ENCODE measurements at regions not wholly inside any gene's neighbourhood (a gene's known extent, or its start where the extent isn't known, plus 50 kb on each side); places are given as distances from the start of the nearest gene placed in this dataset.
"Not testable (repeated sequence)": the region's sequence is repeated elsewhere in the genome, so short reads cannot be mapped to it uniquely, and the experiment has no call there.

DNA sequence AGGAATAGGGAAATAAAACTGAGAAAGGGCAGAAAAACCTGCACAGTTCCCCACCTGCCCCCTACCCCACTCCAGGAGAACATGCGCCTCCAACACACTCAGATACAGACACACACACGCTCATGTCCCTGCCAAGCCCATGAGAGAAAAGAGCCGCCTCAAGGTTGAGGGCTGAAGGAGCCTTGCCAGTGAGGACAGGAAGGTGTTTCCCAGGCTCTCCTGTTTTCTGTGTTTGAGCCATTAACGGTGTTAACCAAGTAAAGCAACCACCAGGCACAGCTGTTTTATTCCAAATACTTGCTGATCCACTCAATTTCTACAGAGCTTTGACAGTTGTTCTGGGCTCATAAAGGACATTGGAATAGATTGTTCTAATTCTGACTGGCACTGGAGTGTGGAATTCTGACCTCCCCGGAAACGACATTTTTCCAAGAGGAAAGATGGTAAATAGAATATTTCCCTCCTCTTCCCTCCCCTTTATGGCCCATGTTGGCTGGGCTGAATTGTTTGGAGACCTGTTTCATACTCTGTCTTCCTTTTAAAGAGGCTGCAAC lies 238.0 kb downstream of the DMAC1 start:
- H3K36me3 ChIP-seq (ENCODE audit: insufficient read depth, low read length), result no peaks in the 10 kb centered on the region
- intact Hi-C loops (cut with micrococcal nuclease; ENCODE audit: unreplicated experiment), result no loop called here
- H3K79me2 ChIP-seq (ENCODE audit: insufficient read depth, low read depth, low read length), result no peaks in the 10 kb centered on the region
- H3K4me2 ChIP-seq (ENCODE audit: low read length), result no peak overlapping the region
- no peak overlapping the region for H2AFZ ChIP-seq (ENCODE audit: low read length)
- H3K9me3 ChIP-seq (ENCODE audit: low read length), result no peaks in the 10 kb centered on the region
- H3K4me1 ChIP-seq (ENCODE audit: insufficient read depth, low read length, poor library complexity, severe bottlenecking), result no peaks in the 10 kb centered on the region
- no peak overlapping the region for H3K4me3 ChIP-seq (ENCODE audit: low read depth, low read length, poor library complexity, severe bottlenecking)
- DNase-seq (ENCODE audit: low spot score), result no peak
- H3K9me2 ChIP-seq (ENCODE audit: insufficient read depth, low read length), result no peaks in the 10 kb centered on the region
- H4K20me1 ChIP-seq (ENCODE audit: insufficient read depth, low read length), result no peaks in the 10 kb centered on the region
- no TSS peak for BruUV-seq (replicated peaks)
- TF ChIP-seq, protein P1, sequence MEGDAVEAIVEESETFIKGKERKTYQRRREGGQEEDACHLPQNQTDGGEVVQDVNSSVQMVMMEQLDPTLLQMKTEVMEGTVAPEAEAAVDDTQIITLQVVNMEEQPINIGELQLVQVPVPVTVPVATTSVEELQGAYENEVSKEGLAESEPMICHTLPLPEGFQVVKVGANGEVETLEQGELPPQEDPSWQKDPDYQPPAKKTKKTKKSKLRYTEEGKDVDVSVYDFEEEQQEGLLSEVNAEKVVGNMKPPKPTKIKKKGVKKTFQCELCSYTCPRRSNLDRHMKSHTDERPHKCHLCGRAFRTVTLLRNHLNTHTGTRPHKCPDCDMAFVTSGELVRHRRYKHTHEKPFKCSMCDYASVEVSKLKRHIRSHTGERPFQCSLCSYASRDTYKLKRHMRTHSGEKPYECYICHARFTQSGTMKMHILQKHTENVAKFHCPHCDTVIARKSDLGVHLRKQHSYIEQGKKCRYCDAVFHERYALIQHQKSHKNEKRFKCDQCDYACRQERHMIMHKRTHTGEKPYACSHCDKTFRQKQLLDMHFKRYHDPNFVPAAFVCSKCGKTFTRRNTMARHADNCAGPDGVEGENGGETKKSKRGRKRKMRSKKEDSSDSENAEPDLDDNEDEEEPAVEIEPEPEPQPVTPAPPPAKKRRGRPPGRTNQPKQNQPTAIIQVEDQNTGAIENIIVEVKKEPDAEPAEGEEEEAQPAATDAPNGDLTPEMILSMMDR (conservative IDR thresholded peaks at IDR 0.05; ENCODE audit: low read length), result no peak
- no peak for TF ChIP-seq EZH2phosphoT487 (IDR thresholded peaks at IDR 0.05; ENCODE audit: borderline replicate concordance, low read depth, low read length)
- ChIA-PET POLR2A (no interaction called here), CTCF (ENCODE audit: unreplicated experiment) (no interaction called here)
- H3K27ac ChIP-seq (ENCODE audit: low read depth, low read length, poor library complexity, severe bottlenecking), result no peak overlapping the region

DNA sequence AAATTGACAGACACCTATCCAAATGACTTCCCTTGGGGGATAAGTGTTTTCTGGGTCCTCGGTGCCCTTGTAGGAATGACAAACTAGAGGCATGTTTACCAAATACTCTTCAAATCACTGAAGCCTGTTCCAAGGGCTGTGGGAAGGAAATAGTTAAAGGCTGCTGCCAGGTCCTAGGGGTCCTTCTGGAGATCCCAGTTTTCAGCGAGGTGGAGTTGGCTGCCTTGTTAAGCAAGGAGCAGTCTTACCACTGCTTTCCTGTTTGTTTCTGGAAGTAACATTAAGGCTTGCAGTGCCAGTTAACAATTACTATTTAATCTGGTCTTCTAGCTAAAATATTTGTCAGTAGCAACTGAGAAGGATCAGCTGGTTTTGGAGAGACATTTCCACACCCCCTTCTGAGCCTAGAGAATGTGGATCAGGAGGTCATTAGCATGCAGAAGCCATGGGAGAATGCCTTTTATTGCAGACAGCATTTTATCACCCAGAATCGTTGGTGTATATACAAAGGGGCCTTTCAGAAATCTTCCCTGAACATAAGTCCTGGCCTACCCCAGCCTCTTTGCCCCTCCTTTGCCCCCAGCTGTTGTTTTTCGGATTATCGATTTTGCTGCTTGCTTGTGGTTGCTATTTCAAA lies 238.8 kb downstream of the DMAC1 start:
- intact Hi-C loops (cut with micrococcal nuclease; ENCODE audit: unreplicated experiment), result no loop called here
- DNase-seq (ENCODE audit: low spot score), result no peak
- no peak for TF ChIP-seq EZH2phosphoT487 (IDR thresholded peaks at IDR 0.05; ENCODE audit: borderline replicate concordance, low read depth, low read length)
- TF ChIP-seq, protein P1 (conservative IDR thresholded peaks at IDR 0.05; ENCODE audit: low read length), result no peak

DNA sequence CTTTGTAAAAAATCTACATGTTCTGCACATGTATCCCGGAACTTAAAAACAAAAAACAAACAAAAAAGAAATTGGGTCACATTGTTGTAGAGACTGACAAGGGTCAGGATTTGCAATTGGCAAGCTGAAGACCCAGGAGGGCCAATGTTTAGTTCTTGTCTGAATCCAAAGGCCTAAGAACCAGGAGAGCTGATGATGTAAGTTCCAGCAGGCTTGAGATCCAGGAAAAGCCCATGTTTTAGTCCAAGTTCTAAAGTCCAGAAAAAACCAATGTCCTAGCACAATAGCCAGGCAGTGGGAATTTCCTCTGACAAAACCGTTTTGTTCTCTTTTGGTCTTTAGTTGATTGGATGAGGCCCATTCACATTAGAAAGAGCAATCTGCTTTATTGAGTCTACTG lies 244.9 kb downstream of the DMAC1 start:
- ChIA-PET CTCF (ENCODE audit: unreplicated experiment) (no interaction called here), POLR2A (no interaction called here)
- Histone ChIP-seq H3K4me2 (ENCODE audit: low read length) (no peak overlapping the region), H3K4me3 (ENCODE audit: low read depth, low read length, poor library complexity, severe bottlenecking) (no peak overlapping the region), H3K4me1 (ENCODE audit: insufficient read depth, low read length, poor library complexity, severe bottlenecking) (no peaks in the 10 kb centered on the region), H3K9me2 (ENCODE audit: insufficient read depth, low read length) (no peaks in the 10 kb centered on the region), H4K20me1 (ENCODE audit: insufficient read depth, low read length) (no peaks in the 10 kb centered on the region), H3K9me3 (ENCODE audit: low read length) (no peaks in the 10 kb centered on the region), H2AFZ (ENCODE audit: low read length) (no peak overlapping the region), H3K79me2 (ENCODE audit: insufficient read depth, low read depth, low read length) (no peaks in the 10 kb centered on the region), H3K36me3 (ENCODE audit: insufficient read depth, low read length) (no peaks in the 10 kb centered on the region), H3K27ac (ENCODE audit: low read depth, low read length, poor library complexity, severe bottlenecking) (no peak overlapping the region)
- TF ChIP-seq, protein P1 (conservative IDR thresholded peaks at IDR 0.05; ENCODE audit: low read length), result no peak
- TF ChIP-seq EZH2phosphoT487 (IDR thresholded peaks at IDR 0.05; ENCODE audit: borderline replicate concordance, low read depth, low read length), result no peak
- BruUV-seq (replicated peaks), result no TSS peak
- DNase-seq (ENCODE audit: low spot score), result no peak
- intact Hi-C loops (cut with micrococcal nuclease; ENCODE audit: unreplicated experiment), result no loop called here

More for the DNA sequence above, 238.8 kb downstream of the DMAC1 start:
- Histone ChIP-seq H3K27ac (ENCODE audit: low read depth, low read length, poor library complexity, severe bottlenecking) (no peak overlapping the region), H3K36me3 (ENCODE audit: insufficient read depth, low read length) (no peaks in the 10 kb centered on the region), H3K79me2 (ENCODE audit: insufficient read depth, low read depth, low read length) (no peaks in the 10 kb centered on the region), H3K4me2 (ENCODE audit: low read length) (no peak overlapping the region), H3K4me1 (ENCODE audit: insufficient read depth, low read length, poor library complexity, severe bottlenecking) (no peaks in the 10 kb centered on the region), H4K20me1 (ENCODE audit: insufficient read depth, low read length) (no peaks in the 10 kb centered on the region), H3K4me3 (ENCODE audit: low read depth, low read length, poor library complexity, severe bottlenecking) (no peak overlapping the region), H3K9me3 (ENCODE audit: low read length) (no peaks in the 10 kb centered on the region), H3K9me2 (ENCODE audit: insufficient read depth, low read length) (no peaks in the 10 kb centered on the region), H2AFZ (ENCODE audit: low read length) (no peak overlapping the region)
- POLR2A ChIA-PET, result no interaction called here
- BruUV-seq (replicated peaks), result no TSS peak
- CTCF ChIA-PET (ENCODE audit: unreplicated experiment), result no interaction called here

DNA sequence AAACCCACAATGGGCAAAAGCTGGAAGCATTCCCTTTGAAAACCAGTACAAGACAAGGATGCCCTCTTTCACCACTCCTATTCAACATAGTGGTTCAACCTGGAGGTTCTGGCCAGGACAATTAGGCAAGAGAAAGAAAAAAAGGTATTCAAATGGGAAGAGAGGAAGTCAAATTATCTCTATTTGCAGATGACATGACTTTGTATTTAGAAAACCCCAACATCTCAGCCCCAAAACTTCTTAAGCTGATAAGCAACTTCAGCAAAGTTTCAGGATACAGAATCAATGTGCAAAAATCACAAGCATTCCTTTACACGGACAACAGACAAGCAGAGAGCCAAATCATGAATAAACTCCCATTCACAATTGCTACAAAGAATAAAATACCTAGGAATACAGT lies 246.9 kb downstream of the DMAC1 start:
- H4K20me1 ChIP-seq (ENCODE audit: insufficient read depth, low read length); H3K4me1 ChIP-seq (ENCODE audit: insufficient read depth, low read length, poor library complexity, severe bottlenecking); DNase-seq (ENCODE audit: low spot score); H3K79me2 ChIP-seq (ENCODE audit: insufficient read depth, low read depth, low read length); H3K9me3 ChIP-seq (ENCODE audit: low read length); BruUV-seq (replicated peaks); H3K36me3 ChIP-seq (ENCODE audit: insufficient read depth, low read length); H3K27ac ChIP-seq (ENCODE audit: low read depth, low read length, poor library complexity, severe bottlenecking); H2AFZ ChIP-seq (ENCODE audit: low read length); H3K4me2 ChIP-seq (ENCODE audit: low read length); H3K9me2 ChIP-seq (ENCODE audit: insufficient read depth, low read length); CTCF ChIA-PET (ENCODE audit: unreplicated experiment); H3K4me3 ChIP-seq (ENCODE audit: low read depth, low read length, poor library complexity, severe bottlenecking); intact Hi-C loops (cut with micrococcal nuclease; ENCODE audit: unreplicated experiment): not testable (repeated sequence)
- POLR2A ChIA-PET, result interaction anchor here (1.1 kb wide), 1 partner anchor 72 kb away, joined by 3 read pairs; no protein-coding TSS in a partner anchor
